ENCODE measurements at regions not wholly inside any gene's neighbourhood (a gene's known extent, or its start where the extent isn't known, plus 50 kb on each side); places are given as distances from the start of the nearest gene placed in this dataset.

DNA sequence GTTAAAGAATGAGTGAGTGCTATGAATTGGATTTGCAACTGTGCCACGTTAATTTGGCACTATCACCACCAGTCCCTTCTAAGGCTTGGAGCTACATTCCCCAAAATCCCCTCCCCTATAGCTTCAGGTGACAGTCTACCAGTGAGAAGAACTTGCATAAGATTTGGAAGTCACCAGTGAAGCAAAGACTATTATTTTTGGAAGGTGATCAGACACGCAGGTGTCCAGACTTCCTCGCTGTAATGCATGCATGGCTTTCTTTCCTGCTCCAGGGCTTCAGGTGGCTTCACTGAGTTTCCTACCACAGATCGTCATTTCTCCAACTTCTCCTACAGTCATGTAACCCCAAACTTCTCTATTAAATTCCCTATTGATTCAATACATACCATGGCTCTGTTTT is 61.4 kb downstream of the SLC41A2 start:
- TF ChIP-seq EZH2 (IDR thresholded peaks at IDR 0.05; ENCODE audit: insufficient read depth, poor library complexity, severe bottlenecking): no peak
- TF ChIP-seq EZH2phosphoT487 (IDR thresholded peaks at IDR 0.05; ENCODE audit: insufficient read depth, low read depth): no peak

Measured in GM23248 (cell line).